ENCODE measurements at regions not wholly inside any gene's neighbourhood (a gene's known extent, or its start where the extent isn't known, plus 50 kb on each side); places are given as distances from the start of the nearest gene placed in this dataset.

- TF ChIP-seq CTCF (IDR thresholded peaks at IDR 0.05) (no peak), EZH2 (IDR thresholded peaks at IDR 0.05) (no peak), EZH2phosphoT487 (IDR thresholded peaks at IDR 0.05) (no peak)
These were observed 115.7 kb downstream of the DIO2 start for GRCh38 chr14:80095623-80096022.
